Left hindlimb (tissue), 1 donor: ENCODE measurements at regions not wholly inside any gene's neighbourhood (a gene's known extent, or its start where the extent isn't known, plus 50 kb on each side); places are given as distances from the start of the nearest gene placed in this dataset.

Experiments
- DNase-seq: peaks from one replicate; pipeline ENCODE4 v3.0.0-alpha.2; 2018

DNA sequence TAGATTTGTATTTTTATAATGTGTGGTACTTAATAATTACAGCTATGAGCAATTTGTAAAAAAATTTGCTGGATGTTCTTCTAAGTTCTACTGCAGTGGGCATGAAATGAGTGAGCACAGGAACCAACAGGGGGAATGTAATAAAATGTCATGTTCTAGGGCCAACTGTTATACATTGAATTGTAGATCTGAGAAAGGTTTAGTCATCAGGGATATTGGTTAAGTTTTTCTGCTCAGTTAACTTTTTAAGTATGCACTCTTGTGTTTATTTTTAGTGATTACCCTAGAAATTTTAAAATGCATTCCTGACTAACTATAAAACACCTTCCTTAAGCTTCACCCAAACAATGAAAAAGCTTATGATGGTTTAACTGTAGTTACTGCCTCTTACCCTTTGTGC lies 101.8 kb downstream of the CAND1 start:
- DNase-seq: no peak

DNA sequence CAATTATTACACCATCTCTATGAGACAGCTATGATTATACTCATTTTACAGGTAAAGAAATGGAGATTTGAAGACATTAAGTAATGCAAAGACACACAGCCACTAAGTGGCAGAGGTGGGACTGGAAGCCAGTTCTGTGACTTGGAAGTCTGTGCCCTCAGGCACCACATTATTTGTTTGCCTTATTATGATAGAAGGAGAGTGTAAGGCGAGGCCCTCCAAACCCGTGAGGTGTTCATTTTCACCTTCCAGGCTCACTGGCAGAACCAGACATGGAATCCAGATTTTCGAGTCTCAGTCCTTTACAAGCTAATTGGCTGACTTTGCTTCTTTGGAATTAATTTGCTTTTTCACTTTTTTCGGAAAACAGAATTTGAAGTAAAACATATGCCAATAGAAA lies 107.9 kb downstream of the CAND1 start:
- DNase-seq: no peak

DNA sequence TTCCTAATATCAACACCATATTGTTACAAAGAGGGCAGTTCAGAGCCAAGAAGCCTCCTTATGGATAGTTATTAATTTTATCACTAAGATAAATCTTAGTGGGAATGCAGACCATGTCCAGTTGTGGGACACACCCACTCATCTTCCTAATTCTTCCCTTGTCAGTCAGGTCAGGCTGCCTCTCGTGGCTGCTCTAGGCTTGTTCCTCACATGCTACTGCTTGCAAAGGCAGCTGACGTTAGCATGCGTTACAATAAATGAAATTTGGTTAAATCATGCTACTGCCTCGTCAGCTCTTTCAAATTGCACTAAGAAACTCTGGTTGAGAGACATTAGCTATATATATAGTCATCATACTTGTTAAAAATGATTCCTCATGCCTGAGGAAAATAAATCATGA lies 108.4 kb downstream of the CAND1 start:
- no peak for DNase-seq

DNA sequence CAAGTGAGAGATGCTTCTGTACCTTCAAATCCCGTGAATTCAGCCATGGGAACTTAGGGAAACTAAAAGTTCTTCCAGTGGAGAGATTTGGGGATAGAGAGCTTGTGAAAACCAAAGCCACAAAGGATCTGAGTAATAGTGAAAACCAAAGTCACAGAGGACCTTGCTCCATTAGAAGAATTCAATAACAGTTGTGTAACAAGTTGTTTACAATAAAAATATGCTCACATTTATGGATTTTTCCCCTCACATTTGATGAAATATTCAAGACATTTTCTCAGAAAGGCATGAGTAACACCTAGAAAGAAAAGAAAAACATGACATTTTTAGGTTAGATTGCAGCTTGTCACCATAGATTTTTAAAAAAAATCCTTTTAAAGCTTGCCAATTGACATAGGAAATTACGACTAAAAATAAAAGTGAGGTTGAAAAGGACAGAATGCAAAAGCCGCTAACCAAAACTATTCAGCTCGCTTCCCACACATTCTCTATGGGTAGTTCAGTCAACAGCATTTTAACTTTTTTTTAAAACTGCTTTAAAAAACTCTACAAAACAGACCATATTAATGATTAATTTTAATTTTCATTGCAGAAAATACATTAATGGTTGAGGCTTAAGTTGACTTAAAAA lies 113.2 kb downstream of the CAND1 start:
- DNase-seq: no peak

DNA sequence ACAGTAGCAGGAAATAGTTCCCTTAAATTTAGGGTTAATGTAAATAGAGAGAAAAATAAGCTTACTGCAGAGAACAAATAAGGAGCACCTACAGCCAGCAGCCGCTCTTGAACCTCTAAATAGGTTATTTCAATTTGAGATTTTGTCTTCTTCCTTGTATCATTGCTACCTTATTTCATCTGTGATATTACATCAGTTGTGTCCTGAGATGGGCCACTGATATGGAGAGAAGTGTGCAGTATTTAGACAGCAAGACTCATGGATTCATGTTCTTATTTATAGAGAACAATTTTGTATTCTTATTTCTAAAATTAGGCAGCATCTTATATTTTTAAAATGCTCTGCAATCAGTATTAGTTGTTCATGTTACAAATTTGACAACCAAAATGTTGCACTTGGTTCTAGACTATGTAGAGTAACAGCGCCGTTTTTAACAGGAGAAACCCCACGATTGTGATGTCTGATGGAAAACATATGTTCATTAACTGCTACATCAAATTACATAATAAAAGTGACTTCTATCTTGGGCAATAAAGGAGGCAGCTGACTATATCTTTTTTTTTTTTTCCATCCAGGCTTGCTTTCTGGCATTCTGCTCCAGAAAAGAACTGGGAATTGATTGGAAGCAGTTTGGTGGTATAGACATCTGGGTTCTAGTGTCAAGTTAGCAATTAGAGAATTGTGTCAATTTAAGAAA lies 117.9 kb downstream of the CAND1 start:
- DNase-seq: no peak

DNA sequence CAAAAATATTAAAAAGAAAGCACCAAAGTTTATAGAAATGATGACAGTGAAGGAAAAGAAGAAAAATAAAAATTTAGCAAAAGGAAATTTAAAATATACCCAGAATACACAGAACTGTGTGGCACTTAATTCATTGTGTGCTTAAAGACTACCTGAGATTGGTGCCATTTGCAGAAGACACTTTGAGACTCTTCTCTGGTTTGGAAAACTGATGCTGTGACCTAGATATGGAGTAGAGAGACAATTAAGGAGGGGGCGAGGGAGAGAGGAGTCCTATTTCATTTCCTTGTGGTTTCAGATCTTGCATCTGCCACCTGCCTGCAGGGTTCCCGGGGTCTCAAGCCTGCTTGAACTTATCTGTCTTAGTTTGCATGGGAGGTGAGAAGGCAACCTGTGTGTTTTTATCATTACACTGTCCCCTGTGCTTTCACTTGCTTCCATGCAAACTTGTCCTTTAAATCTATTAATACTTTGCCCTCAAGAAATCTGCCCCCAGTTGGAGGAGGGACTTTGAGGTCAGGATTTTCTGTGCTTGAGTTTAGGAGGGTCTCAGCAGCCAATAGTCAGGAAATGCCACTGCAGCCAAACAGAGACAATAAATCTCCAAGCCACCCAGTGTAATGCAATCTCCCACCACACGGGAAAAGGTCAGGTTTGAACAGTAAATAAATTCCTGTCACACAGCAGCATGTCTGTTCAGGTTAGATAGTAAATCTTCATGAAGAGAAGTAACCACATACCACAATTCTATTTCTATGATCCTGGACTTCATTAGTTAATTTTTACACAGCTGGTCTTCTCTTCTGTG lies 119.4 kb downstream of the CAND1 start:
- DNase-seq: no peak

DNA sequence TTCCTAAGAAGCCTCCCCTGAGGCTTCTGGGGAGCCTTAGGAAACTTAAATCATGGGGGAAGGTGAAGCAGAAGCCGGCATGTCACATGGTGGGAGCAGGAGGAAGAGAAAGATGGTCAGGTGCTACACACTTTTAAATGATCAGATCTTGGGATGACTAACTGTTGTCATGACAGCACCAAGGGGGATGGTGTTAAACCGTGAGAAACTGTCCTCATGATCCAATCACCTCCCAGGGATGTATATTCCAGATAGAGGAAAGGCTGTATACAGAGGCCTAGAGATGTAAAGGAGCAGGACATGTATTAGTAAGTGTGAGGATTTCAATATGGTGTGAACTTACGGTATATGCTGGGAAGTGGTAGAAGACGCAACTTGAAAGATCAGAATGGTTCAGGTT lies 121.1 kb downstream of the CAND1 start:
- DNase-seq: no peak

DNA sequence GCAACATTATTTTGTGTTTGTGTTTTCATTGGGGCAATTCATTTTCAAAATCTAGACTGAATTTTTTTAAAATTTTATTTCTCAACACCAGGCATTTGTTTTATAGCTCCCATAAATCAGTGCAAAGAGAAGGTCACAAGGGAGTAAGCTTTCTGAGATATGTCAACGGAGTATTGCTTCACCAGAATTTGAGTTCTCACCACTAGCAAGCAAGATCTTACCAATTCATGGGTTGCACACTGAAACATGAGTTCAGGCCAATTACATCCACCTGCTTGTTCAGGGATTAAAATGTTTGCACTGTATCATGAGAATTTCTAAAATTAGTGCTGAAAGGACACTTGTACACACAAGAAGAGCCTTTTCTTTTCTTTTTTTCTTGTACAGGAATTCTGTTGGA lies 121.9 kb downstream of the CAND1 start:
- no peak for DNase-seq

DNA sequence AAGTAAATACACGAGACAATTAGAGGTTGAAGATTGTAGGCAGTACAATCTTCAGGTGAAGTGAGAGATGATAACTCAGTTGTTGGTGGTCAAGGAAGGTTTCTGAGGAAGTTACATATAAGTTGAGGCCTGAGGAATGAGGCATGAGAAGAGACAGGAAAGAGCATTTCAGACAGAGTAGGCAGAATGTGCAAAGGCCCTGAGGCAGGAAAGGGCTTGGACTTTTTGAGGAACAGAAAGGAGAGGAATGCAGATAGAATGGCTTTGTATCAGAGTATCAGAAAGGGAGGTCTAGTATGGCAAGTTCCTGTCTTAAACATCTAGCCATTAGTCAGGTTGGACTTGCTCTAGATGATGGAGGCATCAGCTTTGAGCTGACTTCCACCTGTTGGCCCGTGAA lies 122.5 kb downstream of the CAND1 start:
- DNase-seq: no peak

DNA sequence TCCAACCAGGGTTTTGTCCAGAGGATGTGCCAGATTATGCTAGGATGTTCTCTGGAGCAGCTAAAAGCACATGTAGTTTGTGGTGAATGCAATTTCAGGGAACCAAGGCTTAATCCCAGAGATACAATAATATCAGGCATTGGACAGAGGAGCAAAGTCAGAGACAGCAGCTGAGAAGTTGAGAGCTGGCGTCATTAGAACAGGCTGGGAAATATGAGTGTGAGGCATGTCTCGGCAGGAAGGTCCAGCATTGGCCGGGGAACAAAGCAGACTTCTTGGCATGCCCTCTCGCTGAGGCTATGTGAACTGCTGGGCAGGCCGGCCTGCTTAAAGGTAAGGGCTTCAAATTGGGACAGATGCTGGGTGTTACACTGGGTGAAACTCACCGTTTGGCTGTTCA lies 125.4 kb downstream of the CAND1 start:
- peak; percentile 67 for DNase-seq

DNA sequence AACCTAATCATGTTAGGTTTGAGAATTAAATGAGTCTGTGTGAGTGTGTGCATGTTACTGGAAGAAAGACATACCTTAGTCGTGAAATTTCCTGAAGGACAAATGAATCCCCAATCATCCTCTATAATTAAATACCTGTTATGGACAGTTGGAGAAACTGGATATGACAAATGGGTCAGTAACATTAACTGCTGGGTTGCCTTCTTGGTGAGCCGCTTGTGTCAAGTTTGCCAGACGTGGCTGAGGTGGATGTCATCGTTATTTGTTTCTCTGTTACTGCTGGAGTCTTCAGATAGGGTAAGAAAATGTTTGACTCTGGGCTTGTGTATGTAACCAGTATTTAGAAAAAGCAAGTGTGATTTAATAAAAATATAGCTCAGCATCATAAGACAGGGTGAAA lies 131.6 kb downstream of the CAND1 start:
- no peak for DNase-seq

DNA sequence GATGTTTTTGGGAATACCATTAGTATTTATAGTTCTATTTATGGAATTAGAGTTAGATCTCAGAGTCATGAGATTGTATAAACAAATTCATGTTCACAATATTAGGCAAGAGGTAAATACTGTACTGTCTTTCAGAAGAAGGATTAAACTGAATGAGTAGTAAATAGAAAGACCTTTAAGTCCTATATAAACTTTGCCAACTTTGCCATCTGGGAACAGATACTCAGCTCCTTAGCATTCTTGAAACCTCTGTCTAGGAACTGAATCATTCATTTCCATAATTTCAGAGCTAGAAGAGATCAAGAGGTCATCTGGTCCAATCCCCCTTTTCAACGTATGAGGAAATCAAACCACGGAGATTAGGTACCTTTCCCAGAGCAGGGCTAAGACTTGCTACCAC lies 141.1 kb downstream of the CAND1 start:
- DNase-seq: no peak

DNA sequence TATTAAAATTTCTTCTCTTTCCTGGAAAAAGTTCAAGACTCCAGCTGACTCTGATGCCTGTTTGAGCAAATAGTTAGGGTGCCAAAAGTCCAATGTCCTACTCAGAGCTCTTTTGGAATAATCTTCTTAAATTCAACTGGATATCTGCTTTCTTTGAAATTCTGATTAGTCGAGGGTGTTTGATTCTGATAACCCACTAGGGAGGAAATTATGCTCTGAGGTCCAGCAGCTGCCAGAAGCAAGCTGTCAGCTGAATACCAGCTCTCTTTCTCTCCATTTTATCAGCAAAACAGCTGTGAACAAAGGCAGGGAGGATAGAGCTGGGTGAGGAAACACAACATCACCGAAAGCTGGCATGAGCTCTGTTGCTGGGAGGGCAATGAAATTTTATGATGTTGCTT lies 141.5 kb downstream of the CAND1 start:
- DNase-seq: no peak

DNA sequence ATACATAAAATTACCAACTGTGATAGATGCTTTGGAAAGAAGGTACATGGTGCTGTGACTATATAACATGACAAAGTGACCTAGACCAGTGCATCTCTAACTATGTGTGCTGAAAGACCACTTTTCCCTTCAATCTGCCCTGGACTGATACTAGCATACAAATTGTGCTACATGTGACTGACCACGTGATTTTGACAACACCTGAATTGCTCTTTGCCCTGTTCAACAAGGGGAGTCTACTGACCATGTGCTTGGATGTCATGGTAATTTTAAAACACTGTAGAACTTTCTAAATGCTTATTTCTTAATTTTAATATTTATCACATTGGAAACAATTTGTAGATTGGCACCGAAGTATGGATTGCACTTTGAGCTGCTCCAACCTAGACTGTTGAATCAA lies 142.4 kb downstream of the CAND1 start:
- DNase-seq: no peak

DNA sequence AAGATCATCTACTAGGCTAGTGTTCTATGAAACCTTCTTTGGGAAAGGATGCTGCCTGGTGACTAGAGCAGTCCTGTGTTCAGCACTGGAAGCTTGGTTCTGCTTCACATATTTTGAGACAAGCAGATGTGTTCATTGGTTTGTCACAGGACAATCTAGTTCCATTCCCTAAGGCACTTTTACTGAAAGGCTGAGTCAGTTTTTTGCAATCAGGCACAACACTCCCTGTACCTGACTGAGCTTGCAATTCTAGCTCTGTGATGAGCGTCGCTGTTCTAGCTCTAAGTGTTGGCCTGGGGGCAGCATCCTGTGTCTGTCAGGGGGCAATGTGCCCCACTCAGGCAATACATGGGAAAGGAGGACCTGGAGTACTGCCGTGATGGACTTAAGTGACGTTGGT lies 144.4 kb downstream of the CAND1 start:
- no peak for DNase-seq

DNA sequence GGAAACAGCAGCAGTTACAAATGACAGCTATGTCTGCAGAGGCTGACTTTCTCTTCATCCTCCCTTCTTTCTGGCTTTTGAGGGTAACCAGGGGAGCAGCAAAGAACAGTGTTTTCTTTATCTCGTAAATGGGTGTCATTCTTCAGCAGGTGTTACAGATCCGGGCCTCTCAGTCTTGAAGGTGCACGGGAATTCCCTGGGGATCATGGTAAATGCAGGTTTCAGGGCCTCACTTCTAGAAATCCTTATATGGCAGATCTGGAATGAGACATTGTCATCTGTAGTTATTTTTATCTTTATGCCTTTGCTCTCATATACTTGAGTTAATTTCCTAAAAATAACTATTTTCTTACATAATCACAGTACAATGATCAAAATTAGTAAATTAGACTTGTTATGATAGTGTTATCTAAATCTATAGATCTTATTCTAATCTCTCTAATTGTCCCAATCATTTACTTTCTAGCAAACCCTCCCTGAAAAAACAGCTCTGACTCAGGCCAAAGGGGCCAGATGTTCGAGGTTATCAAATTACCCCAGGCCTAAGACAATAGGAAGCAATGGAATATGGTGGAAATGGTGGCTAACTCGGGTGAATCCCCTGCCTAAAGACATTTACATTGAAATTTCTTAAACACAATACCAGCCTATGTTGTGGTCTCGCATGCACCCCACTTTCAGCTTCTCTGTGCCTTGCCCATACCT lies 145.0 kb downstream of the CAND1 start:
- no peak for DNase-seq

DNA sequence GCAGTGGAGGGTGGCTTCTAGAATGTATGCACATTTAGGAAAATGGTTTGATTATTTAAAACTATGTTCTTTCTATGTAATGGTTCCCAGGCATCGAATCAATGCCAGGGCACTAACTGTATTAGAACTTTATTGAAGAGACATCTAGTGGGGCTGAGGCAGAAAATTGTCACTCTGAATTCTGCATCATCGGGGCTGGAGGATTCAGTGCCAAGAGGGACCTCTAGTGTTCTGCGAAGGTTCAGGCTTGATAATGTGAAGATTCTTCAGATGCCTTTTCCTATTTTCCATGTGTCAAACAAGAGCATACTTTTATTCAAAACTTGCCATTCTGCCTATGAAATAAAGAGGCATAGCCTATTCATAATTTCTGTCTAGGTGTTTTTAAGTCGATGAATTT lies 146.3 kb downstream of the CAND1 start:
- DNase-seq: peak; percentile 45

DNA sequence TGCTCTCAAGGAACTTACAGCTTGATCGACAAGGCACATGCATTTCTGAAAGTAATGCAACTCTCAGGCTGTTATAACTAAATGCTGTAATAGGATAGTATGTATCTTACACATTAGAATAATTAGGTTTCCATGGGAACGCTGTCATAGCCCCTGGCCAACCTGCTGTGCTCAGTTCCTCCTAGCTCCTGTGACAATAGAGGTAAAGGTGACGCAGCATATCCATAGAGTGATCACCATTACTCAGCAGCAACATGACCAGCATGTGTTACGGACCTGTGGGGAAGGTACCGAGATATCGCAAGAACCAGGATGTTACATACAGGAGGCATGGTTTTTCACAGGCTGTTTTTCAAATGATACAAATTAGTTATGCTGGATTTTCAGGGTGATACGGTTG lies 150.7 kb downstream of the CAND1 start:
- DNase-seq: no peak

DNA sequence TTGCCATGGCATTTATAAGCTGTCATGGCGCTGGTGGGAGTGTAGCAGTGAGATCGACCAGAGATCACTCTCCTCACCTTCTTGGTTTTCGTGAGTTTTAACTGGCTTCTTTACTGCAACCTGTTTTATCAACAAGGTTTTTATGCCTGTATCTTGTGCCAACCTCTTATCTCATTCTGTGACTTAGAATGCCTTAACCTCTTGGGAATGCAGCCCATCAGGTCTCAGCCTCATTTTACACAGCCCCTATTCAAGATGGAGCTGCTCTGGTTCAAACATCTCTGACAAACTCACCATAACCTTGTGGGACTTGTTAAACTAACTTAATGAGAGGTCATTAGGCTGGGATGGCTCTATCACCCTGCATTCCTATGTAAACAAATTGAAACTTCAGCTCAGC lies 151.3 kb downstream of the CAND1 start:
- DNase-seq: no peak

DNA sequence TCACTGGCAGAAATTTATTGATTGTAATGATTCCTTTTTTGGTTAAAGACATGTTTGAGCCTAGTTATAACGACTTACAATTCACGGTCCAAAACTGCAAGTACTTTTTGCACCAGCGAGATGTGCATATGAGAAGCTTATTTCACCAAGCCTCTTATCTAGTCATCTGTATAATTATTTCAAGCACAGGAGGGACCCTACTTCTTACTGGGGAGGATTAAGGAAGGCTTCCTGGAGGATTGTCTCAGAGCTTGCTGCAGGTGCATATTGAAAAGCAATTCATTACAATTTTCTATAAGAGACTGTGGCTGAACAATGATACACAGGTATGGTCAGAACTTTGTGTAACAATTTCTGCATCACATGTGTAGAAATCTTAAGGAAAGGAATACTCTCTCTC lies 152.9 kb downstream of the CAND1 start:
- no peak for DNase-seq

DNA sequence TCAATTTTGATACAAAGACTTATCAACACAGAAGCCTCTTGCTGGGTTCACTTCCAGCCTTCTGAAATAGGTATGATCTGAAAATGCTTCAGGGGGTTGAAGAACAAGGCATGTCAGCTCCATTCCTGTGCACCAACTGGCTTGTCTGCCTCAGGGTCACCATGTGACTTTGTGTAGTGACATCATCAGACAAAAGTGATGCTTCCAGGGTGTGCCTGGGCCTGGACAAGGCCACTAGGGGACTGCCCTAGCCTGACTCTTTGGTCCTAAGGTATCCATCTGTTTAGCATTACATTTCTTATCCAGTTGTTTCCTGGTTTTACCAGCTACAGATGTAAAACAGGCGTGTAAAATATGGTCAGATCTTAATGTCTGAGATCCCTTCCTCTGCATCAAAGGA lies 155.6 kb downstream of the CAND1 start:
- no peak for DNase-seq

DNA sequence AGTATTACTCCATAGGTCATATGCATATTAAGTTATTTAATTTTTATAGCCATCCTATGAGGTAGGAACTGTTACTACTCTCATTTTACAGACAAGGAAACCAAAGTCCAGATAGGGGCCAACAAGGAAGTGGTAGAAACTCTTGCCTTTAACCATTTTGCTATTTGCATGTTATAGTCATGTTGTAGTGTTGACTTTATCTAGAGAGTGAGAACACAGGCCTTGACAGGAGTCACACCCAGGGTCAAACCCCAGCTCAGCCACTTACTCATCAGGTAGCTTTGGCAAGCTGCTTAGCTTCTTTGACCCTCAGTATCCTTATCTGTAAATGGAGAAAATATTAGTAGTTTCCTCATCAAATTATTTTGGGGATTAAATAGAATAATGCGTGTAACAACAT lies 156.2 kb downstream of the CAND1 start:
- no peak for DNase-seq

DNA sequence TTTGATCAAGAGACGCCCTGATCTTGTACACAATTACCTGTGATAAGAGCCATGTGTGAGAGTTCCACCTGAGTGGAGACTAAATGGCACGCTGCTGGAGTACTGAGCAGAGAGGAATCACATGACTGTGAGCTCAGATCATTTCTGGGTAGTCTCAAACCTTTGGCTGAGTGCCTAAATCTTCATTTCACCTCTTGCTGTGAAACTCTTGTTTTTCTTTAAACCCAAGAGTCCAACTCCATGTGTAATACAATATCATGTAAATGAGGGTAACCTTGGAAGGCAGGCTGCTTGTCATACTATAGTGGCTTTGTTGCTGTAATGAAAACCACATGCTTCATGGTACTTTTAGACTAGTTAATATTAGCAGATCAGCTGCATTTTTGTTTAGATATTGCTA lies 156.9 kb downstream of the CAND1 start:
- DNase-seq: no peak

DNA sequence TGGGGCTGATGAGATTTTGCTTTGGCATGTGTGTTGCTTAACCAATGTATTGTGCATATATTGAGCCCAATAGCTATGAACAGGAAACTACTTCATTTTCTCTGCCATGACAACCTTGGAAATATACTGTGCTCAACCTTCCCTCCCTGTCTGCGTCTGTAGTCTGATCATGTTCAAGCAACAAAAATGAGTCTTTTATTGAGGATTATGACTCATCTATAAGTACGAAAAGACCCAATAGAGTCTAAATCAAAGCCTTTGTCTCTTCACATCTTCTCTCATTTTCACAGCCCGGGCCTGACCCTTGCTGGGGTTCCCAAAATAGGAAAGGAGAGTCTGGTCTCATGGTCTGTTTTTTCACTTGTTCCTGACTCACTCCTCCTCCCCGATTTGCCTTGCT lies 158.2 kb downstream of the CAND1 start:
- no peak for DNase-seq
